ENCODE measurements at regions not wholly inside any gene's neighbourhood (a gene's known extent, or its start where the extent isn't known, plus 50 kb on each side); places are given as distances from the start of the nearest gene placed in this dataset.

- no peak for TF ChIP-seq PBX3 (IDR thresholded peaks at IDR 0.05)
- no peak for TF ChIP-seq CTCF (IDR thresholded peaks at IDR 0.05)
- TF ChIP-seq FOSB (CRISPR knock-in tag; IDR thresholded peaks at IDR 0.05), result no peak
- TF ChIP-seq MAX (IDR thresholded peaks at IDR 0.05), result no peak
- no peak for TF ChIP-seq CBX2 (IDR thresholded peaks at IDR 0.05; ENCODE audit: borderline replicate concordance, low read depth)
- TF ChIP-seq SREBF2 (IDR thresholded peaks at IDR 0.05), result no peak
- TF ChIP-seq RARB (CRISPR knock-in tag; IDR thresholded peaks at IDR 0.05), result no peak
- no peak for TF ChIP-seq USF2 (IDR thresholded peaks at IDR 0.05)
- no peak for TF ChIP-seq RAD21 (conservative IDR thresholded peaks at IDR 0.05 in 1 of 2, IDR thresholded peaks at IDR 0.05 in 1 of 2)
Observed at GRCh38 chr3:6242104-6242503, 618.8 kb upstream of the GRM7 start.

Data from A549 (cell line).